NCI-H345 treated with DMSO at 0.1 percent for 48 hours (cell line): ENCODE measurements at regions not wholly inside any gene's neighbourhood (a gene's known extent, or its start where the extent isn't known, plus 50 kb on each side); places are given as distances from the start of the nearest gene placed in this dataset.
A peak's percentile ranks its signal among the peaks of the same experiment; 100 is the strongest.

Experiments used
- DNase-seq: peaks from one replicate; lab custom pipeline; 2025; ENCODE audit not compliant: unreplicated experiment; lab: John Stamatoyannopoulos, UW

DNA sequence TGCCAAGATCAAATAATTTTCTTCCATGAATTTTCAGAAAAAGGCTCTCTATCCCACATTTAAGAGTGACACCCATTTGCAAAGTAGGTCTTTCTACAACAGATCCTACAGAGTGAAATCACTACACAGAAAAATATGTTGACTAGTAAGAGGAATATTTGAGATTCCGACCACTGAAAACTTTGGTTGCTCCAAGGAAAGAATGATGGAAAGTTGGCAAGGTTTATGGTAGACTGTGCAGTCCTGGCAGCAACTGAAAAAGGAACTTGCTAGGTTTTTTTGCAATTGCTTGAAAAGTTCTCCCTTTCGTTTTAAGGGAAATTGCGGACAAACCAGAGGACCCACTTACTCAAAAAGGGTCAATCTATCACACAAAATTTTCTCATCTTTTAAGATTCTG lies 83.1 kb upstream of the TSPAN8 start:
- DNase-seq = no peak

DNA sequence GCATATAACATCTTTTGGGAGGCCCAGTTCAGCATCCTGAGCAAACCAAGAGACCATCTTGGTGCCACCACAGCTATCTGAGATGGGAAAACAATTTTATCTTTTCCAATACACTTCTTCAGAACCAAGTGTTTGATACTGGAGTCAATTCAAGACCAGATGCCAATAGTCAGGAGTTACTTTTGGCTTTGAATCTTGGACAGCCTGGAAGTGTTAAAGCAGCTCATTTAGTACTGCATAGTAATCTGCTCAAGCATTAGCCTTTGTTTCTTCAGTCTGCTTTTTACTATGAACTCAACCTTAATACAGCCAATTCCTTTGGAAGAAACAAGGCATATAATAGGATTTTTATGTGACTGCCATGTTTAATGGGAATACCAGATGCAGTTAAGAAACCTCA lies 81.9 kb upstream of the TSPAN8 start:
- no peak for DNase-seq

DNA sequence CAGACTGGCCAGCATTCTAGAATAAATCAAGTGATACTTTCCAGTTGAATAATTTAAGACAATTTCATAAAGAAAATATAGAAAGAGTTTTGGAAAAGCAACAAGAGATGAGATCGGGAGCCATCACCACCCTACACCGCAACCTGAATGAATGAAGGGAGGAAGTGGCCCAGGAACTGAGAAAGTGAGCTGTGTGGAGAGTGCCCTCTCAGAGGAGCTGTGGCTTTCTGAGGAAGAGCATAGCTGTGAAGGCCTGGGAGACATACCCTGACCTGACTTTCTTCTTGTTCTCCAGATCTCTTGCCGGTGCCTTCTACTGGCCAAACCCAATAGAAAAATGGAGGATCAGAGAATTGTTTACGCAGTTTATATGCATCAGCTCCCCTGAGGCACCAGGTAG lies 79.3 kb upstream of the TSPAN8 start:
- DNase-seq = no peak

DNA sequence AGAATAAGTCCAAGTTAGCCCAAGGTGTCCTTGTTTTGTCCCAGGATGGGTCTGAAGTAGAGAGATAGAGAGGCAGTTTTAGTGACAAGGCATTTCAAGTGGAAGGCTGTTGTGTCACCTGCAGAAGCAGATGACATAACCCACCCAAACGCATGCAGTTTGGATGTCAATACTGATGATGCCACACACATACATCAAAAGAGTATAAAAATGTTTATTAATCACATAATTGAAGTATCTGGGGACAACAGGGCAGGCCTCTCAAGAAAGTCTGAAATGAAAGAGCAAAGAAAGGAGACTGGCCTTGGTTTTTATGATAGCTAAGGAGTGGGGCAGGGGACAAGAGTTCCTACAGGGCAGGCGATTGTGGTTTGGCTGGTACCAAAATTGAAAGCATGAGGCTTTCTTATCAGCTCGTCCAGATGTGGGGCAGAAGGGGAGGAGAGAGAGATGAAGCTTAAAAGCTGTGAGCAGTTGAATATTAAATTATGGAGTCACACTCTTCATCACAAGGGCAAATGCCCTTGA lies 78.4 kb upstream of the TSPAN8 start:
- no peak for DNase-seq

DNA sequence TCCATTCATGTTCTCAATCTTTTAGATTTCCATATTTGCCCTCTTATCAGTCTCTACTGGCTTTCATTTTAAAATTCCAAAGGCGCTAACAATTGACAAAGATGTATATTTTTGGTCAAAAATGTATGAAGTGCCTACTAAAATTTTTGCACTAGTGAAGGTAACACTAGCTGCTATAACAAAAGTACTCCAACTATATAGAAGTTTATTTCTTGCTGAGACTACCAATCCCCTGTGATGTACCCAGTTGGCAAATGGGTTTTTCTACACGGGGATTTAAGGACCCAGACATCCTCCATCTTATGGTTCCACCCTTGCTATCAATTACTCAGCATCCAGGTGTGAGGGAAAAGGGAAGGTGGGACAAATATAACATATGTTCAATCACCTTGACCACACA lies 75.3 kb upstream of the TSPAN8 start:
- no peak for DNase-seq

DNA sequence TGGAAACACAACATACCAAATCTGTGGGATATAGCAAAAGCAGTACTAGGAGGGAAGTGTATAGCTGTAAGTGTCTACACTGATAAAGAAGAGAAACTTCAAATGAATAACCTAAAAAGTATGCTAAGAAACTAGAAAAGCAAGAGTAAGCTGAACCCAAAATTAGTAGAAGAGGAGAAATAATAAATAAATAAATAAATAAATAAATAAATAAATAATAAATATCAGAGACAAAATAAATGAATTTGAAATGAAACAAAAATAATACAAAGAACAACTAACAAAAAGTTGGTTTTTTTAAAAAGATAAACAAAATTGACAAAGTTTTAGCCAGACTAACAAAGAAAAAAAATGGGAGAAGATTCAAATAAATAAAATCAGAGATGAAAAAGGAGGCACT lies 72.7 kb upstream of the TSPAN8 start:
- DNase-seq = no peak

DNA sequence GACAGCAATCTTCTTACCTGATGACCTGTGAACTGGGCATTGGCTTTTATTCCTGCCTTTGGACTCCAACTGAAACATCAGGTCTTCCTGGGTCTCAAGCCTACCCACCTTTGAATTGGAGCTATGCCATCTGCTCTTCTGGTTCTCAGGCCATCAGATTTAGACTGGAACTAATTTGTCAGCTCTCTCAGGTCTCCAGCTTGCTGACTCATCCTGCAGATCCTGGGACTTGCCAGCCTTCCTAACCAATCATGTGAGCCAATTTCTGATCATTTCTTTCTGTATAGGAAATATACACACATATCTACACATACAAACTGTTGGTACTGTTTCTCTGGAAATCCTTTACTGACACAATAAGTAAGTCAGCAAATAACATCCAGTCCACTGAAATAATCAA lies 65.3 kb upstream of the TSPAN8 start:
- no peak for DNase-seq

DNA sequence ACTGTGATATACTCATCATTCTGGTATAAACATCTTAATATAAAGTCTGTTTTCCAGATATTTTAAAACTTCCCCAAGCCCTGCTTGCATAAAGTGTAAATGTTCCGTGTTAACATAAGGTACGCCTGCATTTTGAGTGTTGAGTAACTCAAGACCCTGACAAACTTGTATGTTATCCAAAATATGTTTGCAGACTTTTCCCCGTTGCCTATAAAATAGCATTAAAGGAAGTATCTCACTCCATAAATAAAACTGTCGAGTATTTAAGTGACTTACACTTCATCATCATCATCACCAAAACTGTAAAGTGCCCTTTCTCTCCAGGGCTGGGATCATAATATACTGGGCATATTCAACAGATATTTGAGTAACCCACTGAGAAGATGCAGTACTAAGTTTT lies 64.6 kb upstream of the TSPAN8 start:
- no peak for DNase-seq

DNA sequence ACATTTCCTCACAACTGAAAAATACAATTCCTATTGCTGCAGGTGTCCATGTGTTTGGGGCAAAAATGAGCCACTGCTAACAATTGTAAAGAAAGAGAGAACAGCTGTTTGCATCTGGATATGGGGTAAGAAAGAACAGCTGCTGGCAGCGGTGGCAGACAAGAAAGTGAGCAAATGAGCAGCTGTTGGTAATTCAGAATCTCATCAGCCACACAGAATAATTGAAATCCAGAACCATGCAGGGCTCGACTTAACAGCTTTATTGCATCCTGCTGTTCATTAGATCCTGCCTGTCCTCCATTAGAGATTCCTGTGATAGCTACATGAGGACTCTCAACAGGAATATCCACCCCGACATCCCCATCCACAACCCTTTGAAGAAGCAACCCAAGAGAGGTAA lies 62.5 kb upstream of the TSPAN8 start:
- DNase-seq = no peak

DNA sequence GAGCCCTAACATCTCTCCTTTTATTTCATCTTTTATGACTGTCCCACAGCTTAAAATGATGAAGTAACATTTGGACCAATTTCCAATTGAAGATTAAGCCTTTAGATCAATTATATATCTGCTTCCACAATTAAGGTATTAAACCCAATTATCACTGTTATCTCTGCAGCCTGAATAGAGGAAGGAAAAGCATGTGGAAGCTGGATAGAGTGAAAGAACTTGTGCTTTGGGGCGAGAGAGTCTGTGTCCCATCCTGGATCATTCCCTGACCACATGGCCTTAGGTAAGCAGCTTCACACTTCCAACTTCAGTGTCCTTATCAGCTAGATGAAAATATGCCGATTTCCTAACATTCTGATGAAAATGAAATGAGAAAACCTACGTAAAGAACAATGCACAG lies 61.4 kb upstream of the TSPAN8 start:
- no peak for DNase-seq

DNA sequence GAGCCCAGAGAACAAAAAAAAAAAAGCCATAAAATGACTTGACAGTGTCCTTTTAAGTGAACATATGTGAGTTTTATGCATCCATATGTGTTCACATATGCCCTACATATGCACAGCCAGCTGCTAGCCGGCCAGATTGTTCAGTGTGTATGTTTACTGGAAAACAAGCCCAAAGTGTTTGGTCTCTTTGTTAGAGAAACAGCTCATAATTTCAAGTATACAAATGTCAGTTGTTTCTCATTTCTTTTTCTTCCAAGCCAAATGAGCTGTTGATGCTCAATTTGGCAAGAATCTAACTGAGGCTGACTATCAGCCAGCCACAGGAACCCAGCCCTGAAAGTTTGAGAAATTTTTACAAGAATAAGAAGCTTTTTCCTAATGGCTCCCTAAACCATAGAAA lies 60.8 kb upstream of the TSPAN8 start:
- DNase-seq = no peak

DNA sequence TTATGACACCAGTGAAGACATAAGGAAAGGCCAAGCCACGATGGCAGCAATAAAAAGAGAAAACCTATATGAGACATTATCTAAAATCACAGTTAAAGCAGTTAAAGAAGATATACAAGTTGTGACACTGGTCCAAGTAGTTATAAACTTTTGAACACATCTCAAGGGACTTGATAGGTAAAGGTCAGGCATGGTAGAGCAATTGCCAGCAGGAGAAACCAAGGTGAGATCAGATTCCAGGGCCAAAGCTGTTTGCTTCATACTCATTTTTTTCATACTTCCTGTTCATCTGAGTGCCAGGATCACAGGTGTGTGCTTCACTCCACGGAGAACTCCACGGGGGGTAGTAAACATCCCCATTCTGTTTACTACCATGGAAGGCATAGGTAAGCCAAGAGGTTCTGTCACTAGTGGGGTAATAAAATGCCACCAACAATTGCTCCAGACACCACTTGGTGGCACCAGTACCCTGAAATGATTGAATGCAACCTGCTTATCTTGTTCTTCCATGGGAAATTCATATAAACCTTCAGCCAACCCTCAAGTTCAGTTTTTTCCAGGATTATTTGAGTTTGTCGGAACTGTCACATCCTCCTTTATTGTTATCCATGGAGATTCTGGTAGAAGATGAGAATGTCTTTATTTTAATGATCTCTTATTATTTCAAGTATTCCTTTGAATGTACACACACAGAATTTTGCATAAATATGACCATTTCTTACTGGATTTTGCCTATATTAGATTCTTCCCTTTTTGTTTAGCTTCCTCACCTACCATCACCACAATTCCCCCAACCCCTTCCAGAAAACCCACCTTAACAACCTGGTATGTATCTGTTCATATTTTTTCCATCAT lies 59.2 kb upstream of the TSPAN8 start:
- peak; percentile 36 for DNase-seq

DNA sequence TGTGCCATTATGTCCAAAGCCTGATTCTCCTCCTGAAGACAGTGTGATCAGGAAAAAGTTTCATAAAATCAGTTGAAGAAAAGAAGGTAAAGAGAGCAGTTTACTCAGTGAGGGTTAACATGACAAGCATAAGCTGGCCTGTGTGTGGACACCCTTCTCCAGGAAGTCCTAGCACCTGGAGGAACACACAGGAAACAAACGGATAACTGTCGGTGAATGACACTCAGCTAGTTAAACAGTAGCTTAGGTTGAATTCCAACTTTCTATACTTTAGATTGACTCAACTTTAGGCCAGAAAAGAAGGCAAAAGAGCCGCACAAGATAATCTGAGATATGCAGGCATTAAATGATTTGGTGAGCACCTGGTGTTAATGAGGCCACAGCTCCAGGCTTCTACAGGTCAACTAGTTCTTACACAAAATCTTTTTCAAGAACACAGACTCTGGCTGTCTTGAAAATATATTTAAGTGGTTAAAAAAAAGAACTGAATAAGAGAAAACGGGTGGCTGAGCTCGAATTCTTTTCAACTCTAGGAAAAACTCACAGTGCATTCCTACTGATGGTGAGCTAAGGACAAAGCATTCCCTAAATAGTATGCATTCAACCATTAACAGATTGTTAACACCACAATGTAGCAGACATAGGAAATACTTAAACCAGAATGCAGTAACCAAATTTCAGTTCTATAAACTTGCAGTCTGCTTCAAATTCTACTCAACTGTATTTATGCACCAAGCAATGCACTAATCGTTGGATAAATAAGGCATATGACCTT lies 56.9 kb upstream of the TSPAN8 start:
- DNase-seq = no peak

DNA sequence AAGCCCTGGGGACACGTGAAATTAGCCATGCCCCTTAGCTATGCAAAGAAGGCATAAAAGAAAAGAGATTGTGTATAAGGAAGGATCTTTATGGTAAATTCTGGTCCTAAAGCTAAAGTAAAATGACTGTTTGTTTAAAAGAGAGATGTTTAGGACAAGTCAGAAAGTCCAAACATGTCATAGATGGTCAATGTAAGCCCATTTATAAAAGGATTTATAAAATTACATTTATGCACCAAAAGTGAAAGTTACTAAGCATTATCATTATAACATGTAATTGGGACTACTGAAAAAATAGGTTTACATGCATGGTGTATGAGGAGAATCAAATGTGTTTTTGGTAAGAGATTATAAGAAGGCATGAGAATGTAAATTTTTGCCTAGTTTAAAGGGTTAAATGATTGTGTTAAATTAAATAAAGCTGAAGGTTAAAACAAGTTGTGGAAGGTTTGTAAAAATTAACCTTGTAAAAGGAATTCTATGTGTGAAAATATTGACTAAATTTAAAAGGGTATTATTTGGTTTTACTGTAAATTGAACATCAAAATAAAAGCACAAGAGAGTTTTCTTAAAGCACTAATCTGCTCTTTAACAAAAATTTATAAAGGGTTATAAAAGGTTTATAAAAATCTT lies 50.4 kb upstream of the TSPAN8 start:
- no peak for DNase-seq
